ENCODE measurements at regions not wholly inside any gene's neighbourhood (a gene's known extent, or its start where the extent isn't known, plus 50 kb on each side); places are given as distances from the start of the nearest gene placed in this dataset.
A peak's percentile ranks its signal among the peaks of the same experiment; 100 is the strongest.

DNA sequence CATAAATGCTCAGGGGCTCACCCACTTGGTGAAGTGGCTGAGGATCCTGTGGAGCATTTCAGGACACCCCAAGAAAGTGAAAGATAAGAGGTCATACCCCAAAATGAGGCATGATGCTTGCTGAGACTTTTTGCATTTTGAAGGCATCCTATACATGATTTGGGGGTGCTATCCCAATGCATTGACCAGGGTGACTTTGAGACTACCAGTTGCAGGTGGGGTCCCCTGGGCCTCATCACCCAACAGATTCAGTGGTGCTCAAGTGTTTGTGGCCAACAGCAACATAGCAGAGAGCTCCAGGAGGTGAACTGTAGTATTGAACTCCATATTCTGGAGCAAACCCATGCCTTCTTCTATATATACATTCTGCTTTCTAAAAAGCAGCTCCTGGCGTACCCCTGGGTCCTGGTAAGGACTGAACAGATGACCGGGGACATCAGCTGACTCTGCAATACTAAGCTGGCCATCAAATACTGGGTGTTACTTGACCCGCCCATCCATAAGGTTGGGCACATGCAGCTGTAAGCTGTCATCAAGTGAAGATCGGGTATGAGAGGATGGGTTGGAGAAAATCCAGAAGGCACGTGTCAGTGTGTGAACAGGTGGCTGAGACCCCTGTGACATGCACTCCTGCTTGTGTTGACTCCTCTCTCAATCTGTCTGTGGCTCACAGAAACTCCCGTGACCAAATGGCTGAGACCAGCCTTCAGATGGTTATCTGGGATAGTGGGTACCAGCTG is 143.3 kb downstream of the KLF13 start:
- DNase-seq: no peak
- Histone ChIP-seq H3K27me3 (no peaks in the 10 kb centered on the region), H3K4me1 (peaks cover 10% of the 10 kb centered on the region), H3K36me3 (ENCODE audit: low read depth, missing control alignments) (no peaks in the 10 kb centered on the region), H3K27ac (no peak overlapping the region), H3K4me3 (no peak overlapping the region), H3K9me3 (no peaks in the 10 kb centered on the region)
- TF ChIP-seq, protein P1, sequence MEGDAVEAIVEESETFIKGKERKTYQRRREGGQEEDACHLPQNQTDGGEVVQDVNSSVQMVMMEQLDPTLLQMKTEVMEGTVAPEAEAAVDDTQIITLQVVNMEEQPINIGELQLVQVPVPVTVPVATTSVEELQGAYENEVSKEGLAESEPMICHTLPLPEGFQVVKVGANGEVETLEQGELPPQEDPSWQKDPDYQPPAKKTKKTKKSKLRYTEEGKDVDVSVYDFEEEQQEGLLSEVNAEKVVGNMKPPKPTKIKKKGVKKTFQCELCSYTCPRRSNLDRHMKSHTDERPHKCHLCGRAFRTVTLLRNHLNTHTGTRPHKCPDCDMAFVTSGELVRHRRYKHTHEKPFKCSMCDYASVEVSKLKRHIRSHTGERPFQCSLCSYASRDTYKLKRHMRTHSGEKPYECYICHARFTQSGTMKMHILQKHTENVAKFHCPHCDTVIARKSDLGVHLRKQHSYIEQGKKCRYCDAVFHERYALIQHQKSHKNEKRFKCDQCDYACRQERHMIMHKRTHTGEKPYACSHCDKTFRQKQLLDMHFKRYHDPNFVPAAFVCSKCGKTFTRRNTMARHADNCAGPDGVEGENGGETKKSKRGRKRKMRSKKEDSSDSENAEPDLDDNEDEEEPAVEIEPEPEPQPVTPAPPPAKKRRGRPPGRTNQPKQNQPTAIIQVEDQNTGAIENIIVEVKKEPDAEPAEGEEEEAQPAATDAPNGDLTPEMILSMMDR (IDR thresholded peaks at IDR 0.05): no peak
- TF ChIP-seq POLR2A (IDR thresholded peaks at IDR 0.05): no peak
- WGBS, 2 donors: 85% methylated on average over 5 to 6 of the region's 6 CpGs
- intact Hi-C loops (cut with DNase I; ENCODE audit: low total_unique reads): no loop called here

GRCh38 chr15:31470756-31471155 is 144.1 kb downstream of the KLF13 start:
- DNase-seq: no peak
- 75% methylated on average over 2 of the region's 2 CpGs for WGBS, 2 donors
- Histone ChIP-seq H3K4me3 (no peak overlapping the region), H3K27ac (no peak overlapping the region), H3K27me3 (no peaks in the 10 kb centered on the region), H3K4me1 (peaks cover 10% of the 10 kb centered on the region), H3K36me3 (ENCODE audit: low read depth, missing control alignments) (no peaks in the 10 kb centered on the region), H3K9me3 (no peaks in the 10 kb centered on the region)
- intact Hi-C loops (cut with DNase I; ENCODE audit: low total_unique reads): no loop called here
- TF ChIP-seq POLR2A (IDR thresholded peaks at IDR 0.05): no peak
- TF ChIP-seq, protein P1 (IDR thresholded peaks at IDR 0.05): no peak

DNA sequence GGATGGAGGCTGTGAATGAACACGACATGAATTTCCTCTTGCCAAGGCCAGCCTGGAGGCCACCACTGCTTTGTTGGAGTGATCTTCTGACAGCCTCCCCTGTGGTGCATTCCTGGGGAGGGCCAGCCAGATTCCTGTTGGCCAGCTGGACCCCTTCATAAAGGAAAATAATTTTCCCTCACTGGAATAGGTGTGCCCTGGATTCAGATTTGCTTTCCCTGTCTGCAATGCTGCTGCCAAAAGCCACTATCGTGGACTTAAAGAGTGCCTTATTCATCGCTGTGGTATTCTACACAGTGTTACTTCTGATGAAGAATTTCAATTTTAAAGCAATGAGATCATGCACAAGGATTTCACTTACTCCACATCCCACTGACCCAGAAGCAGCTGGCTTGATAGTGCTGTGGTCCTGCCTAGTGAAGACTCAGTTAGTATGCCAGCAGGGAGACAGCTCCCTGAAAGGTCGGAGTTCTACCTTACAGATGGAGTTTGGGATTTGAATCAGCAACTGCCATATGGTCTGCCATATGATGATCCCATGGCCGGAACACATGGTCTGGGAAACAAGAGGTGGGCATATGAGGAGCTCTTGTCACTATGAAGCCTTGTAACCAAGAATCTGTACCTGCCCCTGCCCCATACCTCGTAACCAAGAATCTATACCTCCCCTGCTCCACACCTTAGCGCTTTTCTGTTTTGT is 145.2 kb downstream of the KLF13 start:
- DNase-seq: peak; percentile 7
- TF ChIP-seq, protein P1 (IDR thresholded peaks at IDR 0.05): no peak
- TF ChIP-seq POLR2A (IDR thresholded peaks at IDR 0.05): no peak
- Histone ChIP-seq H3K4me3 (no peak overlapping the region), H3K27ac (no peak overlapping the region), H3K36me3 (ENCODE audit: low read depth, missing control alignments) (no peaks in the 10 kb centered on the region), H3K9me3 (no peaks in the 10 kb centered on the region), H3K27me3 (no peaks in the 10 kb centered on the region), H3K4me1 (peaks cover 10% of the 10 kb centered on the region)
- intact Hi-C loops (cut with DNase I; ENCODE audit: low total_unique reads): no loop called here
- WGBS, 2 donors: 65 to 75% methylated on average over 7 of the region's 7 CpGs

DNA sequence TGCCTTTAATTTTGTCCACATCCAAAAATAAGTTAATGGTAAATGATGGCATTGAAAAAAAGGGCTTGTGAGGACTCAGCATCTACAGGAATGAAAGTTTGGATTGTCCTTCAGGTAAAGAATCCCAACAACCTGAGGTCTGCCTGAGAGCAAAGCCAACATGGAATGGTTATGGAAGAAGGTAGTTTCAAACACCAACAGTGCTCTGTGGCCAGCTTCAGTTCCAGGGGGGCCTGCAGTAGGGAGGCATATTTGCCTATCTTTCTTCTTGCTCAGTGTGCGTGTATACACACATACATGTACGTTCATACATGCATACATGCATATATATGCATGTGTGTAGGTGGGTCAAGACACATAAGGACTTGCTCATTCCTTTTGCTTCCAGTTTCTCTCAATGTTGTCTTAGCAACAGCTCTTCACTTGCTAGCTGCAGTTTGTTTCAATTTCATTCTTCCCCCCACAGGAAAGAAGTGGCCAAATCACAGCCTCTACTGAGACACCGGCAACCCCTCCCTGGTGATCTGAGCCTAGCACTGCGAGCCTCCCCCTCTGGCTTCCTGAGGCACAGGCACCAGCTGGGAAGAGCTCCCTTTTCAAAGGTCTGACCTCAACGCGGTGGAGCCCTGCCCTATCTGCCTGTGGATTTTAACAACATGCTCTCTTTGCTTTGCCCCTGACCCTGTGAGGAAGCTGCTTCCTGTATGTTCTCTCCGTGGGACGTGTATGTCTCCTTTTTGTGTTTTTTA is 146.2 kb downstream of the KLF13 start:
- DNase-seq: no peak
- Histone ChIP-seq H3K9me3 (no peaks in the 10 kb centered on the region), H3K36me3 (ENCODE audit: low read depth, missing control alignments) (no peaks in the 10 kb centered on the region), H3K27ac (no peak overlapping the region), H3K4me1 (peaks cover 10% of the 10 kb centered on the region), H3K4me3 (no peak overlapping the region), H3K27me3 (no peaks in the 10 kb centered on the region)
- no peak for TF ChIP-seq POLR2A (IDR thresholded peaks at IDR 0.05)
- TF ChIP-seq, protein P1 (IDR thresholded peaks at IDR 0.05): no peak
- WGBS, 2 donors: 30 to 46% methylated on average over 8 of the region's 8 CpGs
- intact Hi-C loops (cut with DNase I; ENCODE audit: low total_unique reads): no loop called here

Measured in testis (tissue), 2 donors.